GM21360 (cell line): ENCODE measurements at regions not wholly inside any gene's neighbourhood (a gene's known extent, or its start where the extent isn't known, plus 50 kb on each side); places are given as distances from the start of the nearest gene placed in this dataset.
"Not testable (repeated sequence)": the region's sequence is repeated elsewhere in the genome, so short reads cannot be mapped to it uniquely, and the experiment has no call there.

Experiments
- ATAC-seq: cut with Tn5 transposase; IDR thresholded peaks from one replicate; pipeline ENCODE4 v1.9.1; 2021; ENCODE audit warnings: mild to moderate bottlenecking, moderate library complexity; ENCODE audit not compliant: unreplicated experiment

DNA sequence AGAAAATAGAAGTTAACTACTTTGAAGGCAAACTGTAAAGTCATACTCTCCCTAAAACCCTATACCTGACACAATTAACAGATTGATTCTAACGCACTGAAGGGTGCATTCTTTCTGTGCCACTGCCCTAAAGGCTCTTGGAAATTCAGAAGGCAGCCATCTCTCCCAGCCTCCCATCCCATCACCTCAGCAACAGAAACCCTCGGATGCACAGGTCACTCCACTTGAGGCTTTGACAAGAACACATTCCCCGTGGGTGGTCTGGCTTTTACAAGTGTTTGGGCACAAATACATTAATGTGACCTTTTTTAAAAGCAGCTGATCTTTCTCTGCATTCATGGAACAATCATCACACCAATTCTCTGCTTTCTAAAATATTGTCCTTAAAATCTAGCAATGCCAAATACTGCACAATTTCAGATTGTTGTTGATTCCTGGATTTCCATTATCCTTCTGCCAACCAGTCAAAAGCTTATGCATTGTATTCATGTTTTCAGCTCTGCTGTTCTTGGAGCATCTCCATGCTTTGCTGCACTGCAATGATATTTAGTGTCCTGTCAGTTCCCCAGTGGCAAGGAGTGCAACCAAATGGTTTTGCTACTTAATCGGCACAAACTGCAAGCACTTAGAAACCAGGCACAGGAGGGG is 175.6 kb downstream of the TMEM161B start:
- no peak for ATAC-seq

GRCh38 chr5:88092358-88092757 is 176.3 kb downstream of the TMEM161B start:
- no peak for ATAC-seq

- no peak for ATAC-seq
Measured at GRCh38 chr5:88090506-88090905, 178.1 kb downstream of the TMEM161B start.

GRCh38 chr5:88089719-88090390 is 178.8 kb downstream of the TMEM161B start:
- ATAC-seq = no peak

- no peak for ATAC-seq
Measured at GRCh38 chr5:88085462-88085861, 183.2 kb downstream of the TMEM161B start.

DNA sequence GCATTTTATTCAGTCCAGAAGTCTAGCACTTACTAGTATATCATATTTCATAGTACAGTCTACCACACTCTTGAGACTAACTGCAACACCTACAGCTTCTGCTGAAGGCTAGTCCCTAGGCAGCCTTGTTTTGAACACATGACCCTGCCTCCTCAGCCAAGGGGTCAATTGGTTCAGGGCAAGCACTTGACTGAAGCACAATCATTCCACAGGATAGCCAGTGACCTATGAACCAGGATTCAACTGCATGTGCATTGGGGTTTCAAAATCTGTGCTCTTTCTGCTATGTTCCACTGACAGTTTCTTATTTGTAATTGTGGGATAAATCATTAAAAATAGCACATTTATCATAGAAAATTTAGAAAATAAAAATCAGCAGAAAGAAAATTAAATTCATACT is 186.8 kb downstream of the TMEM161B start:
- no peak for ATAC-seq

GRCh38 chr5:88063813-88064212 is 204.8 kb downstream of the TMEM161B start:
- ATAC-seq = no peak

DNA sequence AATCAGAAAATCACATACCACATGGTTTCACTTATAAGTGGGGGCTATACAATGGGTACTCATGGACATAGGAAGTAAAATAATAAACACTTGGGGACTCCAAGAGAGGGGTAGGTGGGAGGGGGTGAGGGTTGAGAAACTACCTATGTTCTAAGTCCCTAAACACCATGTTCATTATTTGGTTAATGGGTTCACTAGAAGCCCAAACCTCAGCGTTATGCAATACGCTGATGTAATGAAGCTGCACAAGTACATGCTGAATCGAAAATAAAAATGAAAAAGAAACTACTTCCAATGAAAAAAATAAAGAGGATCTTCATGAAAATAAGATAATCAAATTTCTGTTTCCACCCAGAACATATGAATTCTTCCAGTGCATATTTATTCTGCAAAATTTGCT is 208.5 kb downstream of the TMEM161B start:
- no peak for ATAC-seq

GRCh38 chr5:88058625-88059024 is 210.0 kb downstream of the TMEM161B start:
- ATAC-seq = no peak

- ATAC-seq = not testable (repeated sequence)
Measured at GRCh38 chr5:88052468-88052867, 216.2 kb downstream of the TMEM161B start.

DNA sequence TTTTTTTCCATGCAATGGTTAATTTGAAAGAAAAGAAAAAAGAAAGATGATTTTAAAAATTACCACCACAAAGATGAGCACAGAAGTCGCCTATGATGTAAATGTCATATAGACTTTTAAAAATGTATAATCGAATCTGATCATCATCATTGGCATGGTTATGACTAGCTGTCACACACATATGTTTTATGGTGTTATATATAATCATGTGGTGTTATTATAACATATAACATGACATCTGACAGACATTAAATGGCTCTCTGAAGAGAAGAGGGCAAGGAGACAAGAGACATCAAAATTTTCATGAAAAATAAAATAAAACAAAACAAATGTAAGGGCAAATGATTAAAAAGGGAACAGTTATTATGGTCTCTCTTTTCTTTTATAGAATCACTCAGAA is 217.5 kb downstream of the TMEM161B start:
- no peak for ATAC-seq

- no peak for ATAC-seq
Measured at GRCh38 chr5:88049737-88050136, 218.9 kb downstream of the TMEM161B start.

DNA sequence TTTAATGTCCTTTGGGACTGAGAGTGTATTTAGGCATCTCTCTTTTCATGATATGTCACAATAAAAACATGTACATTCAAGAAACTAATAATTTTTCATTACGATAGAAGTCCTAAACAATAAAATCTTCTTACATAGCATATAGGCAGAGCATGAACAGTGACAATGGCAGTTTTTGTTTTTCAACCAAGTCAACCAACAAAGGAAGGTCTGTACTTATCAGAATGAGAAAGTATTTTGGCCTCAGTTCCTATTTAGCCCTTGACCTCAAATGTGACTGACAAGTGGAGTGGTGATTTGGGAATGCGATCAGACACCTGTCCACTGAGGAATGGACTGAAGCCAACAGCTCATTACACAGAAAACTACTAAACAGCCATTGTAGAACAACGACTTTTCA is 219.5 kb downstream of the TMEM161B start:
- no peak for ATAC-seq

GRCh38 chr5:88045931-88046461 is 222.6 kb downstream of the TMEM161B start:
- ATAC-seq = no peak

GRCh38 chr5:88045165-88045564 is 223.5 kb downstream of the TMEM161B start:
- no peak for ATAC-seq

- ATAC-seq = no peak
Measured at GRCh38 chr5:88034520-88034919, 234.1 kb downstream of the TMEM161B start.

DNA sequence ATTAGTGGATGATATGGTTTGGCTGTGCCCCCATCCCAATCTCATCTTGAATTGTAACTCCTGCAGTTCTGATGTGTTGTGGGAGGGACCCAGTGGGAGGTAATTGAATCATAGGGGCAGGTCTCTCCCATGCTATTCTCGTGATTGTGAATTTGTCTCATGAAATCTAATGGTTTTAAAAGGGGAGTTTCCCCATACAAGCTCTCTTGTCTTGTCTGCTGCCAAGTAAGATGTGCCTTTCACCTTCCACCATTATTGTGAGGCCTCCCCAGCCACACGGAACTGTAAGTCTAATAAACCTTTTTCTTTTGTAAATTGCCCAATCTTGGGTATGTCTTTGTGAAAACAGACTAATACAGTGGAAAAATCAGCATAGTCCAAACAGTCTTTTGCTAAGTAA is 235.5 kb downstream of the TMEM161B start:
- no peak for ATAC-seq

DNA sequence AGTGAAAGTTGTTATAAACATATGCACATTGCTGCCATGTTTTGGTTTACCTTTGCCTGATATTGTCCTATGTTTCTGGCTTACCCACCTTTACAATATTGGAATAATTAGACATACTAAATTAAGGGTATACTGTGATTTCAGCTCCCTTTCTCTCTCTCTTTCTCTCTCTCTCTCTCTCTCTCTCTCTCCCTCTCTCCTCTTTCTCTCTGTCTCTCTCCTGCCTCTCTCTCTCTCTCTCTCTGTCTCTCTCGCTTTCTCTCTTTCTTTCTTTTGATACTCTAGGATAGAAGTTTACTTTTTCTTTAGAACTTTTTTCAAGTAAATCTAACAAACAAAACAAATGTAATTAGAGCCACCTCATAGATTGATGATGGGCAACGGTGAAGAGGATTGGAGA is 239.6 kb downstream of the TMEM161B start:
- ATAC-seq = no peak

- no peak for ATAC-seq
Measured at GRCh38 chr5:88021141-88021540, 247.5 kb downstream of the TMEM161B start.

- not testable (repeated sequence) for ATAC-seq
Measured at GRCh38 chr5:88014984-88015383, 253.7 kb downstream of the TMEM161B start.

DNA sequence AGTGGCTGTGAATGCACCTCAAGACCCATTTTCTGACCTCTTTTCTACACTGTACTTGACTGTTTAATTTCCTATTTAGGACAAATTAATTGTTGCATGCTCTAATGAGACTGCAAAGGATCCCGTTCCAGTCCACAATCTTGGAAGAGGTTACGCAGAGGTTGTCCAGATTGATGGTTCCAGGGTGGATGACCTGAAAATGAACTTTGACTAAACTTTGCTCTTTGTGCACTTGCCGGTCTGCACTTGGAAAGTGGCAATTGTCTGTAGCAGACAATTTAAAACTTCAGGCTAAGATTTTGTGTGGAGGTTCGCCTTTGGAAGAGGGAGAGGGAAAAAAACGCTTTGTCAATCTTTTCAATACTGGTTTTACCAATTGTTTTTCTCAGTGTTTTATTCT is 267.8 kb downstream of the TMEM161B start:
- no peak for ATAC-seq

DNA sequence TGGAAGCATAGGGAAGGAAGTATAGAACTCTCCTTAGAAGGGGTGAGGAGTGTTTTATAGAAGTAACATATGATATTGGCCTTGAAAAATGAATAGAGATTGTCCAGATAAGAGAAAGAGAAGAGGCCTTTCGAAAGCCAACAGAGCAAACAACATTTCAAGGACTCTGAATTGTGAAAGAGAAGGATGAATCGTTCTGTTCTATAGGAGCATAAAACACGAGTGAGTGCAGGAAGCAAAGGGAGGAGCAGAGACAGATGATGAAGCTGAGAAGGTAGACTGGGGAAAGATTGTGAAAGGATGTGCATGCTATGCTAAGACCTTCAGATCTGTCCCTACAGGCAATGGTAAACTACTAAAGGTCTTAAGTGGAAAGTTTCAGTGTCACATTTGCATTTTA is 271.0 kb downstream of the TMEM161B start:
- no peak for ATAC-seq

DNA sequence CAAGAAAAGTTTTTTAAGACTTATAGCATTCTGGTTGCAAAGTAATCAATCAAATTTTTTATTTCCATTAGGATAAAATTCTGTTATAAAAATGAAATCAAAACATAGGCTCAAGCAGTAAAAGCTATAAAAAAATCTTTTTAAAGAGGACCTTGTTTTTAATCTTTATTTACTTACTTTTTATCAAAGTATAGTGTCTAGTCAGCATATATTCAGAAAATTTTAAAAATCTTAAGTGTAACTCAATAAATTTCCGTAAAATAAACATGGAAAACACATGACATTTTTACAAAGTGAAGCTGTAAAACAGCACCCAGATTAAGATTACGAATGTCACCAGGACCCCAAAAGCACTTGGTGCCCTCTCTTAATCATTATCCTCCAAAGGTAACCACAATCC is 302.4 kb downstream of the TMEM161B start:
- ATAC-seq = no peak
